Neutrophil (primary cell): ENCODE measurements at regions not wholly inside any gene's neighbourhood (a gene's known extent, or its start where the extent isn't known, plus 50 kb on each side); places are given as distances from the start of the nearest gene placed in this dataset.
"Not testable (repeated sequence)": the region's sequence is repeated elsewhere in the genome, so short reads cannot be mapped to it uniquely, and the experiment has no call there.

ENCODE experiments used
- H3K27ac ChIP-seq: fragments of 200-600 bp; sonication (generic); 2 replicates; pipeline ENCODE4 v1.5.1; 2016; ENCODE audit warnings: mild to moderate bottlenecking, moderate library complexity
- H3K27me3 ChIP-seq: fragments of 200-600 bp; sonication (generic); 2 replicates; pipeline ENCODE4 v1.6.0; 2016; ENCODE audit warnings: mild to moderate bottlenecking
- H3K36me3 ChIP-seq: fragments of 200-600 bp; sonication (generic); 2 replicates; pipeline ENCODE4 v1.5.1; 2017
- H3K4me1 ChIP-seq, 2 experiments: fragments of 200-600 bp in 1 of 2; sonication (generic) in 1 of 2; 1 replicate in 1 of 2; 2 replicates in 1 of 2; pipeline versions ENCODE4 v1.5.1 to v1.6.1; 2013 to 2016; ENCODE audit warnings: low read depth in 1 of 2, low read length in 1 of 2, mild to moderate bottlenecking in 1 of 2, moderate library complexity in 1 of 2; ENCODE audit not compliant: control insufficient read depth in 1 of 2, insufficient read depth in 1 of 2
- H3K4me3 ChIP-seq, 2 experiments: fragments of 200-600 bp in 1 of 2; sonication (generic) in 1 of 2; 1 replicate in 1 of 2; 2 replicates in 1 of 2; pipeline ENCODE4 v1.5.1; 2013 to 2016; ENCODE audit warnings: low read depth in 1 of 2, low read length in 1 of 2, mild to moderate bottlenecking in 1 of 2, moderate library complexity in 1 of 2
- H3K9me3 ChIP-seq: fragments of 200-600 bp; sonication (generic); 2 replicates; pipeline ENCODE4 v1.5.1; 2016
- CTCF ChIP-seq: fragments of 200-600 bp; sonication (generic); IDR thresholded peaks from 2 replicates; pipeline ENCODE4 v1.5.1; 2016; ENCODE audit warnings: antibody characterized with exemption

- no peak for TF ChIP-seq CTCF
- Histone ChIP-seq H3K36me3 (no peaks in the 10 kb centered on the region), H3K4me3 (no peak overlapping the region), H3K9me3 (no peaks in the 10 kb centered on the region), H3K4me1 (no peaks in the 10 kb centered on the region), H3K27me3 (no peaks in the 10 kb centered on the region), H3K27ac (no peak overlapping the region)
Measured at GRCh38 chr3:107468782-107469181, 54.0 kb upstream of the BBX start.

GRCh38 chr3:107470496-107470895, 52.3 kb upstream of the BBX start:
- H3K4me1 ChIP-seq, H3K9me3 ChIP-seq, H3K27ac ChIP-seq, H3K4me3 ChIP-seq, H3K36me3 ChIP-seq, H3K27me3 ChIP-seq: not testable (repeated sequence)
